Thoracic aorta (tissue), 2 donors: ENCODE measurements at regions not wholly inside any gene's neighbourhood (a gene's known extent, or its start where the extent isn't known, plus 50 kb on each side); places are given as distances from the start of the nearest gene placed in this dataset.
A peak's percentile ranks its signal among the peaks of the same experiment; 100 is the strongest.

Experiments used
- ATAC-seq: fragments of 150-250 bp; one replicate; pipeline ENCODE4 v1.8.0; 2017; ENCODE audit warnings: low read depth; ENCODE audit not compliant: insufficient number of reproducible peaks, low FRiP score
- DNase-seq: peaks from one replicate; pipeline ENCODE4 v3.0.0-alpha.2; 2020; ENCODE audit warnings: low spot score
- H3K27ac ChIP-seq, 2 donors: fragments of 200-600 bp; sonication (generic); 1 replicate in 1 of 2; 2 replicates in 1 of 2; pipeline ENCODE4 v1.5.1; 2016; ENCODE audit warnings: mild to moderate bottlenecking in 2 of 2, moderate library complexity in 2 of 2
- H3K27me3 ChIP-seq: fragments of 200-600 bp; sonication (generic); replicated peaks from 2 replicates; pipeline ENCODE4 v1.6.0; 2016; ENCODE audit warnings: mild to moderate bottlenecking; ENCODE audit not compliant: insufficient read depth
- H3K36me3 ChIP-seq: fragments of 200-600 bp; sonication (generic); one replicate; pipeline ENCODE4 v1.5.1; 2016
- H3K4me1 ChIP-seq, 2 donors: fragments of 200-600 bp; sonication (generic); 1 replicate in 1 of 2; 2 replicates in 1 of 2; pipeline versions ENCODE4 v1.5.1 to v1.6.0; 2016; ENCODE audit warnings: low read depth in 2 of 2, mild to moderate bottlenecking in 1 of 2; ENCODE audit not compliant: control insufficient read depth in 1 of 2
- H3K4me3 ChIP-seq: fragments of 200-600 bp; sonication (generic); 2 replicates; pipeline ENCODE4 v1.5.1; 2016; ENCODE audit warnings: mild to moderate bottlenecking
- H3K9me3 ChIP-seq: fragments of 200-600 bp; sonication (generic); 2 replicates; pipeline ENCODE4 v1.5.1; 2016
- TF ChIP-seq, protein P1 (sequence below): fragments of 200-600 bp; sonication (generic); IDR thresholded peaks from one replicate; pipeline ENCODE4 v1.5.1; 2019; ENCODE audit warnings: antibody characterized with exemption

GRCh38 chr18:34159691-34160185, 65.0 kb downstream of the NOL4 start:
- TF ChIP-seq, protein P1, sequence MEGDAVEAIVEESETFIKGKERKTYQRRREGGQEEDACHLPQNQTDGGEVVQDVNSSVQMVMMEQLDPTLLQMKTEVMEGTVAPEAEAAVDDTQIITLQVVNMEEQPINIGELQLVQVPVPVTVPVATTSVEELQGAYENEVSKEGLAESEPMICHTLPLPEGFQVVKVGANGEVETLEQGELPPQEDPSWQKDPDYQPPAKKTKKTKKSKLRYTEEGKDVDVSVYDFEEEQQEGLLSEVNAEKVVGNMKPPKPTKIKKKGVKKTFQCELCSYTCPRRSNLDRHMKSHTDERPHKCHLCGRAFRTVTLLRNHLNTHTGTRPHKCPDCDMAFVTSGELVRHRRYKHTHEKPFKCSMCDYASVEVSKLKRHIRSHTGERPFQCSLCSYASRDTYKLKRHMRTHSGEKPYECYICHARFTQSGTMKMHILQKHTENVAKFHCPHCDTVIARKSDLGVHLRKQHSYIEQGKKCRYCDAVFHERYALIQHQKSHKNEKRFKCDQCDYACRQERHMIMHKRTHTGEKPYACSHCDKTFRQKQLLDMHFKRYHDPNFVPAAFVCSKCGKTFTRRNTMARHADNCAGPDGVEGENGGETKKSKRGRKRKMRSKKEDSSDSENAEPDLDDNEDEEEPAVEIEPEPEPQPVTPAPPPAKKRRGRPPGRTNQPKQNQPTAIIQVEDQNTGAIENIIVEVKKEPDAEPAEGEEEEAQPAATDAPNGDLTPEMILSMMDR: no peak
- peak overlapping the region; percentile 69 for H3K4me3 ChIP-seq
- ATAC-seq: no peak
- no peak for DNase-seq
- peaks cover 4 to 7% of the 10 kb centered on the region in 2 donors for H3K4me1 ChIP-seq
- H3K36me3 ChIP-seq: no peaks in the 10 kb centered on the region
- H3K27me3 ChIP-seq: peaks cover 4% of the 10 kb centered on the region
- H3K9me3 ChIP-seq: no peaks in the 10 kb centered on the region
- H3K27ac ChIP-seq: no peak overlapping the region

- TF ChIP-seq, protein P1: no peak
- peaks cover 4% of the 10 kb centered on the region for H3K27me3 ChIP-seq
- H3K4me1 ChIP-seq: peaks cover 4 to 7% of the 10 kb centered on the region in 2 donors
- H3K27ac ChIP-seq: no peak overlapping the region
- DNase-seq: no peak
- H3K36me3 ChIP-seq: no peaks in the 10 kb centered on the region
- H3K9me3 ChIP-seq: no peaks in the 10 kb centered on the region
- peak overlapping the region; percentile 69 for H3K4me3 ChIP-seq
- ATAC-seq: peak; percentile 50
Observed at GRCh38 chr18:34158881-34159690, 65.6 kb downstream of the NOL4 start.

GRCh38 chr18:34153711-34154110, 71.0 kb downstream of the NOL4 start:
- TF ChIP-seq, protein P1: no peak
- no peaks in the 10 kb centered on the region for H3K9me3 ChIP-seq
- H3K27me3 ChIP-seq: no peaks in the 10 kb centered on the region
- ATAC-seq (no peak), DNase-seq (no peak)
- no peak overlapping the region for H3K4me3 ChIP-seq
- peaks cover 0 to 5% of the 10 kb centered on the region in 2 donors for H3K4me1 ChIP-seq
- H3K36me3 ChIP-seq: no peaks in the 10 kb centered on the region
- no peak overlapping the region for H3K27ac ChIP-seq

GRCh38 chr18:34131006-34131405, 93.7 kb downstream of the NOL4 start:
- Histone ChIP-seq H3K4me3 (no peak overlapping the region), H3K27me3 (no peaks in the 10 kb centered on the region), H3K27ac (no peak overlapping the region), H3K4me1 (no peaks in the 10 kb centered on the region), H3K9me3 (no peaks in the 10 kb centered on the region), H3K36me3 (no peaks in the 10 kb centered on the region)
- TF ChIP-seq, protein P1: no peak
- DNase-seq (no peak), ATAC-seq (no peak)

- TF ChIP-seq, protein P1: no peak
- H3K27ac ChIP-seq: no peak overlapping the region
- no peaks in the 10 kb centered on the region for H3K27me3 ChIP-seq
- H3K4me3 ChIP-seq: no peak overlapping the region
- H3K9me3 ChIP-seq: no peaks in the 10 kb centered on the region
- H3K4me1 ChIP-seq: no peaks in the 10 kb centered on the region
- no peaks in the 10 kb centered on the region for H3K36me3 ChIP-seq
- DNase-seq (no peak), ATAC-seq (no peak)
Observed at GRCh38 chr18:34128436-34128835, 96.3 kb downstream of the NOL4 start.
